GM18502 (cell line): ENCODE measurements at regions not wholly inside any gene's neighbourhood (a gene's known extent, or its start where the extent isn't known, plus 50 kb on each side); places are given as distances from the start of the nearest gene placed in this dataset.

Source experiments
- ATAC-seq: cut with Tn5 transposase; IDR thresholded peaks from one replicate; pipeline ENCODE4 v1.9.1; 2021; ENCODE audit warnings: mild to moderate bottlenecking; ENCODE audit not compliant: unreplicated experiment, poor library complexity

DNA sequence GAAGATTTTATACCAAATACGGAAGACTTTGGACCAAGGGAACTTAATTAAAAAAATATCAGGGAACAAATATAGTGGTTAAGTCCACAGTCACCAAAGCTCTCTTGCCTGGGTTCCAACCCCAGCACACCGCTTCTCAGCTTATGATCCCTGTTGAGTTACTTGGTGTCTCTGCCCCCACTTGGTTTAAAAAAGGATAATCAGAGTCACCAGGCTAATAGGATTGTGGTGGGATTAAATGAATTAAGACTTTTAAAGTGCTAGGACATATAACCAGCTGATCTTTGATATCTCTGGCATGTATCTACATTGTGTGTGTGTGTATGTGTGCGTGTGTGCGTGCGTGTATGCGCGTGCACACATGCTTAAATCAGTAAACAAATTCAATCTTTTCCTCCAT lies 474.7 kb upstream of the DAB1 start:
- no peak for ATAC-seq

DNA sequence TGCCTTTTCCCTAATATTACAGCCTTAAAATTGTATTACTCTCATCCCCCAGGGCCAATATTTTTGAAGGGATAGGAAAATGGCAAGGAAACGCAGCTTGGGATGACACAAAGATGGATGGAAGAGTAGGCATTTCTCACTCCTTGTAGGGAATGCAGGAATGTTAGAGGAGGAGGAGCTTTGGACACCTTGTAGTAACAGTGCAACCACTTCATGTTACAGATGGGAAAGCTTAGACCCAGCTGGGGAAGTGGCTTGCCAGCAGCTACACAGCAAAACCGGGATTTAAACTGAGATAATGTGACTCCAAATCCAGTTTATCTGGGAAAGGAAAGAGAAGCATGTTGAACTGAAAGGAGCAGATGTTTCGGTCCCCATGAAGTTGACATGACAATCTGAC lies 473.7 kb upstream of the DAB1 start:
- ATAC-seq = no peak

DNA sequence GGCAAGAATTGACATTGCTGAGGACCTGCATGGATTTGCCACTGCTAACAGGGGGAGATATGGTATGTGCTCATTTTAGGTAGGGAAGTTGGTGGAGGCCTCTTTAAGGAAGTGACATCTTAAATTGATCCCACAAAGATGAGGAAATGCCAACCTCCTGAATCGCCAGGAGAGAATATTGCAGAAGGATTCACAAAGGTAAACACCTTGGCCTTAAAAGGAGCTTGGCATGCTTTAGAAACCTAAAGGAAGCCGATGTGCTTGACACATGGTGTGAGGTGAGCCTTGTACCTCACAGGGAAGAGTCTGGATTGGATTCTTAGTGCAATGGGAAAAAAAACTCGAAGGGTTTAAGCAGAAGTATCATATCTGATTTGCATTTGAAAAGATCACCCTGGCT lies 470.5 kb upstream of the DAB1 start:
- no peak for ATAC-seq

DNA sequence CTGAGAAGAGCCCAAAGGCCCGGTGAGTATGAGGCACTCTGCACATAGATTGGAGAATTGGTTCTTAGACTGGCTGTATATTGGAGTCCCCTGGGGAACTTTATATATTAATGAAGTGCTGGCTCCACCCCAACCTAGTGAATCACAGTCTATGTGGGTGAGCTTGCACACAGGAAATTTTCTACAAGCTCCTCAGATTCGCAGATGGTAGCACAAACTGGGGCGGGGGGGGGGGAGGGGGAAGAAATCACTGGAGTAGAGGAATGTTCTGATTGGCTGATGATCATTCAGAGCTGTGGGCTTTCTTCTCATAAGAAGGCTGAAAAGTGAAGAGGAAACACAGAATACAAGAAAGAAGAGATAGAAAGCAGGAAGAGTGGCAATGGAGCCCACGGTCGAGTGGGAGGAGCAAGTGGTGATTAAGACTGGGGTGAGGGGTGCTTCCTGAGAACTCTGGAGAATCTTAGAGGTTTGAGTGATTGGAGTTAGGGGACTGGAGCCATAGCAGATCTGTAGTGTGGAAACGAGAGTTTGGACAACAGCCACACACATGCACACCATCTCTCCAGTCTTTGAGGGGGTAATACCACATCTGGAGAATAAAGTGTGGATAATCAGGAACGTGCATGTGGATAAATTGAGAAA lies 465.9 kb upstream of the DAB1 start:
- no peak for ATAC-seq

DNA sequence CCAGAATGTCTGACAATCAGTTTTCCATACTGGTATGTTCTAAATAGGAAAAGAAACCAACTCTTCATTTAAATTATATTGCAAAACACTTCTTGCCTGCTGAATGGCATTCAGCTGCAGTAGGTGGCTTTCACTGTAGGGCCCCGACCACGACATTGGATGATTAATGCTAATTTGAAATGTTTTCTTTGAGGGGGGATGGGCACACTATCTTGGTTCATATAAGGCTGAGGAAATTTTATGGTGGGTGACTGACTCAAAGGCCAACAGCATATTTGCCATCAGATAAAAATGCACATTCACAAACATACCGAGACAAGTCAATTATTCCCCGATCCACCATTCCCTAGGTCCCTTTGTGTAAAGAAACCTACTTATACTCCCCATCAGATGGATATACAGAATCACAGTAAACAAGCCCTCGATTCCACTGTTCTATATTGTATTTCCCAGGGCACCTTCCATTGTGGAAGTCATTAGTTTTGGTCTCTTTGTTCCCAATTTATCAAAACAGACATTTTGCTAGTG lies 464.2 kb upstream of the DAB1 start:
- no peak for ATAC-seq

DNA sequence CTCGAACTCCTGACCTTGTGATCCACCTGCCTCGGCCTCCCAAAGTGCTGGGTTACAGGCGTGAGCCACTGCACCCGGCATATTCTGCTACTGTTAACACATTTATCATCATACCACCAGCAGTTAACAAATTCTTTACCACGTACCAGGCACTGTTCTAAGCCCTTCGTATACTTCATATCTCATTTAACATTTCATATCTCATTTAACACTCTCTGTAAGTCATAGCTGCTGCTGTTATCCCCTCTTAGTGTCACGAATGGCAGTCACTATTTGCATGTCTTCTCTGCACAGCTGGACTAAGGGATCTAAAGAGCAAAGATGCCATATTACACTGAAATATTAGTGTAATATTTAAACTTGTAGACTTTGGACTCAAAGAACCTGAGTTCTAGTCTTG lies 462.5 kb upstream of the DAB1 start:
- ATAC-seq = no peak

DNA sequence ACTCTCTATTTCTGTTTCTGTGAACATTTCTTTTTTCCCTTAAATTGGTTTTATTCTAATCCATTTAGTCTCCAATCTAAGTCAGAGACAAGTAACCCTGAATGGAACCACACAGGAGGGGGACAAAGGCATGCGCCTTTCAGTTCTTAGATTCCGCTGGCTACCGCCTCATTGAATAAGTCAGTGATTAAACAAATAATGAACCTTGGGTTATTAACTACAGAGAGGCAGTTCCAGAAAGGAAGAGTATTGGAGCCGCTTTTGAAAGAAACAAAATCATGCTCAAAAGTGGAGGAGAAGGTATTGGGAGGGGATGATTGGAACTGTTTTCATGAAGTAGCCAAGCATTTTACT lies 459.8 kb upstream of the DAB1 start:
- ATAC-seq = no peak

DNA sequence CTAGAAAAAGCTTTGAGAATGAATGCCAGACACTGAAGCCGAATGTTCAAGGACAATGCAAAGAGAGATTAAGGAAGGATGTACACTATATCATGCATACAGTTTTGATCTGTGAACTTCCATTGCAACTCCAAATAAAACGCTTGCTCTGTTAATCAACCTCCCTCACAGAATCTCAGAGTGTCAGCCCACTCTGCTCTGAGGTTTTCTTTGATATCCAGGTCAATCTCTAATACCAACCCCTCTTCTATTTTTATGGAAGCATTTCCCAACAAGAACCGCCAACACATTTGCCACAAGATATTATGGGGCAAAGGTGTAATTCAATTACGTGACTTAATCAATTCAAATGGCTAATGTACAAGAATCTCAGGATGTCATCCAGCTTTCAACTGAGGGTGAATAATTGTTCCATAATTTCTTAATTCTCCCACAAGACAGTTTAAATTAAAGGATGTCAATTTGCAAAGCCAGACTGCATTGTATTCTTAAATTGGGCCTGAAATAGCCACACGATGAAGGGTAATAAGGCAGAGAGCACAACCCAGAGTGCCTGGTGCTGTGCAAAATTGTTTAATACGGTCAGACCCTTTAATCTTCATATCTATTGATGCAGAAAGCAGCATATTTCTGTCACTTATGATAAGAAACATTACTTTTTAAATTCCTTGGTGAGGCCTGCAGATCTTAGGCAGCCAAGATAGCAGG lies 459.2 kb upstream of the DAB1 start:
- ATAC-seq = no peak

DNA sequence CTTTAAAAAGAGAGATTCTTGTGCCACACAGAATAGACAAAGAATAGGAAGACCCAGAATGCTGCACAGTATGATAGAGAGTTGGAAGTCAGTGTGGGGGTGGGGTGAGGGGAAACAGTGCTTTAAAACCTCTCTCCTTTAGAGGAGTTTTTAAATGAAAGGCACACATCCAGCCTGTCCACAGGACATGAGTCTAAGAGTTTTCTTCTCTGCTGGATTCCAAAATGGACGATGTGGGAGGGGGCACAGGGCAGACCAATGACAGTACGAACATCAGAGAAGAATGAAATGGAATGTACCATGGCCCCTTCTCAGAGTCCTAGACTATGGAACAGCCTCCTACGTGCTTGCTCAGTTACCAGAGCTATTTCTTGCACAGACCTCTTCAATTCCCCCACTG lies 458.2 kb upstream of the DAB1 start:
- ATAC-seq = no peak

DNA sequence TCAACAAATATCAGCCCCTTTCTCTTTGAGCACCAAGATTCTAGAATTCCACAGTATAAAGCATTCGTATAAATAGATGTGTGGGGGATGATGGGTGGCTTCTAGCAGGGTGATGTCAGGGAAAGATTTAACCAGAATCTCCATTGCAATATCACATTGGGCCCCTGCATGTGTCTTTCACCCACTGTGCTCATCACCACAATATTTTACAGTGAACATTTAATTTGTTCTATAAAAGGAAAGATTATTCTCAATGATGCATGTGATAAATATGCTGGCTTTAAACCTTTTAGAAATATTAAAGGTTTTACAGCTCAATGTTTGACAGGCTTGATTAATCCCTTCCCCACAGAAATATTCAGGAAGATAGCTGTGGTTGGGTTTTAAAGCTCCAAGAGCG lies 457.8 kb upstream of the DAB1 start:
- no peak for ATAC-seq

DNA sequence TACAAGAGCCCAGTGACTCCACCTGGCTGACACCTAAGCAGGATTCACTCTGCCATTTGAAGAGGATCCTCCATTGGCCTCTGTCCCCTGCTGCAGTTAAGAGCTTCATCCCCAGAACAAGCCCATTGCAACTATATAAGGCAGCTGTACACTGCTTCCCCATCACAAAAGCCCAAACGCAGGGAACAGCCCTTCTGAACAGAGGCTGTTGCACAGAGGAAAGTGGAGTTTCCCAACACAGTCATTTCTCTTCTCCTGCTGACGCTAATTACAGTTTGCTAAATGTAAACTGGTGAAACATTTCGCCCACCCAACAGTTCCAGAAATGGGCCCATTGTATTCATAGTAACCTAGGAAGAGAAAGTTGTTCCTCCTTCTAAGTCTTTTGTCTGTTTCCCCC lies 455.8 kb upstream of the DAB1 start:
- ATAC-seq = no peak

DNA sequence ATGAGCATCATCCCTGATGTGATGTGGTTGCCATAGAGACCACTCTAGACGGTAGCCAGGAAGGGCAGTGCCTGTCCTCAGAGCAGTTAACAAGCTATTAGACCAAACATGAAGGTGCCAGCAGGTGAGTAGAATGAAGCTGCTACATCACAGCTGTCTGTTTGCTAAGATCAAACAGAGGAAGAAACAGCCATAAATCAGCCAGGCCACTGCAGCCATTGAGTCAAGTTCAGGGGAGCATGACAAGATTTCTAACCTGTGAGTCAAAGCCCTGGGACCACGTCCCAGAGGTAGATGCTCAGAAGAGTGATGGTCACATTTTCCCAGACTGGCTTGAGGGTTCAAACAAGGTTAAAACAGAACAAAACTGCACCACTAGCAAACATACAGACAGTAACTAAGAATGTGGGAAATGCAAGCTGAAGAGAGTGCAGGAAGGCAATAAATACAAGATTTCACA lies 450.6 kb upstream of the DAB1 start:
- no peak for ATAC-seq

DNA sequence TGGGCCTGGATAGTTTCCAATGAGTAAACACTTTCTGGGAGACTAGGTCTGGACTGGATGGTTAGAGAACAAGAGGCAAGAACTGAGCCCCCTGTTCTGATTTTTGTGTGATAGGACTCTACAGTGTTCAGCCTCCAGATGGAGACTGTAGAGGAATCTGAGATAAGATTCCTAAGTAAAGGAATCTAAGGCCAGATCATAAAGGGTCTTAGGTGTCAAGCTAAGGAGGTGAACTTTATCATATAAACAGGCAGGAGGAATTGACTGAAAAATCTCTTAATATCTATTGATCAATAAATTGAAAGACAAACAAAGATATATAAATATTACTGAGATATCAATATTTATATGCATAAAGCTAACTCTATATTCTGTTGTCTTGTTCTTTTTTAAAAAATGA lies 449.1 kb upstream of the DAB1 start:
- no peak for ATAC-seq

DNA sequence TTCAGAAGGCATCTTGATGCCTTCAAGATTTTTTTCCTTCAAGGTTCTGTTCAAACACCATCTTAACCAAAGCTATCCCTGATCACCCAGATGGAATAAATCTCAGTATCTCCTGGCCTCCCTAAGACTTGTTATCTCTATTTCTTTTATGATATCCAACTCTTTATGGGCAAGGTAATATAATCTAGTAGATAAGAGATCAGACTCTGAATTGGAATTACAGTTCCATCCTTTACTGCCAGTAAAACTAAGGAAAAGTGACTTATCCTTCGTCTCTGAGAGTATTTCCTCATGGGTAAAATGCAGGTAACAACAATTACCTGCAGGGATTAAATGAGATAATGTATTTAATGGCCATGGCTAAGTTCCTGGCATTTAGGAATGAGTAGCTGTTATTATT lies 445.0 kb upstream of the DAB1 start:
- no peak for ATAC-seq

DNA sequence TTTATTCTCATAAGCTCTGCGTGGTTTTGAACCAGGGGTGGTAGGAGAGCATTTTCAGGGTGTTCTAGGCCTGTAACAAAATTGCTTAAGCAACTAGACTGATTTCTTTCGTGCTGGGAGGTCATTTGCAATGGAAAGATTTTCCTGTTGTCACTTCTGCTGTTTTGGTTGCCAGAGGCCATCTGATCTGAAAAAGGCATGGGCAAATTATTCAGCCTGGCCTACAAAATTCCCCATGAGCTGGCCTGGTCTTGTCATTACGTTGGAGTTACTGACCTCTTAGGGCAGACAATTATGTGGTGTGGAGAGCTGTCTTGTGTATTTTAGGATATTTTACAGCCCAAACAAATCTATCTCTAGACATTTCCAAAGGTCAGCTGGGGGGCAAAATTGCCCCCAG lies 444.4 kb upstream of the DAB1 start:
- no peak for ATAC-seq

DNA sequence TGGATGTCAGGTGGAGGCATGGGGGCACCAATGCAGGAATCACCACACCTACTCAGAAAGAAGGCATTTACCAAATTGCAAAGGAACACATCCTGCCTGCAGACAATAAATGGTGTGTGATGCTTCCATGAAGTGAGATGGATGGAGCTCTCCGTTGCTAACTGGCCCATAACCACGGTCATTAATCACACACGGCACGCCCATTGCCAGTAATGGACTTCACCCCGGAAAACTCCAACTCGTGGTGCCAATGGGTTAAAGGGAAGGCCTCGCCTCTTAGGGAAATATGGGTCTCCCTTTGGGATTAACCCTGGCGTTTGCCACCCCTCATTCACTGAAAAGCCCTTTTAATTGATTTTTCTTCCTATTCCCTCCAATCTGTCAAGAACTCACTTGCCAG lies 443.1 kb upstream of the DAB1 start:
- ATAC-seq = no peak

DNA sequence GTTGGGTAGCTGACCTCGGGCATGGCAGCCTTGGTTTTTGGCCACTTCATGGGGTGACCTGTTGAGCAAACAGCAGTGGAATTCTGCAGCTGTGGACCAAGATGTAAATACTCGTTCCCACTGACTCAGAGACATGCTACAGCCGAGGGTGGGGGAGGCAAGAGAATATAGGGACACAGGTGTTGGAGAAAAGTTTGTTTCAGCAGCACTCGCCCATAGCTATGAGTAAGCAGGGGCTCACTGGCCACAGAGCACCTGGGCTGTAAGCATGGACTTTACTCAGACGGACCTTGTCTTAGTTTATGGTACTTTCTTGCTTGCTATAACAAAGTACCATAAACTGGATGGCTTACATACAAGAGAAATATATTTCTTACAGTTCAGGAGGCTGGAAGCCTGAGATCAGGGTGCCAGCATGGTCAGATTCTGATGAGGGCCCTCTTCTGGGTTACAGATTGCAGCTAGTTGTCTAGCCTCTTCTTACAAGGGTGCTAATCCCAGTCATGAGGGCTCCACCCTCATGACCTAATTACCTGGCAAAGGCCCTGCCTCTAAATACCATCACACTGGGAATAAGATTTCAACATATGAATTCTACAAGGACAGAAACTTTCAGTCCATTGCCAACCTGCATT lies 437.2 kb upstream of the DAB1 start:
- ATAC-seq = no peak

DNA sequence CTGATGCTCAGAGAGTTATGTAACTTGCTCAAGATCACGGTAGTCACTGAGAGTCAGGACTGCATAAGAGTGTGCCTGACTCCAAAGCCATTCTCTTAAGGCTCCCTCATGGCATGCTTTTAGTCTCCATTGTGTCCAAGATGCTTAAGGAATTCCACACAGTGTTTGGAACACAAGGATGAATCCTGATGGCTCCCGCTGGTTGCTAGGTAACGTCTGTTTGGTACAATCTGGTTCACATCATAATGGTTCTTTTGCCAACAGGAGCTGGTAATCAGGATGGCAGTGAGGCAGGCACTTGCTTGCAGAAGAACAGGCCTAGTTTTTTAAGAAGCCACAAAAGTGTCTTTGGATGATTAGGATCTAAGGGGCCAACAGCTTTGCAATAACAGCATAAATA lies 436.5 kb upstream of the DAB1 start:
- ATAC-seq = no peak

DNA sequence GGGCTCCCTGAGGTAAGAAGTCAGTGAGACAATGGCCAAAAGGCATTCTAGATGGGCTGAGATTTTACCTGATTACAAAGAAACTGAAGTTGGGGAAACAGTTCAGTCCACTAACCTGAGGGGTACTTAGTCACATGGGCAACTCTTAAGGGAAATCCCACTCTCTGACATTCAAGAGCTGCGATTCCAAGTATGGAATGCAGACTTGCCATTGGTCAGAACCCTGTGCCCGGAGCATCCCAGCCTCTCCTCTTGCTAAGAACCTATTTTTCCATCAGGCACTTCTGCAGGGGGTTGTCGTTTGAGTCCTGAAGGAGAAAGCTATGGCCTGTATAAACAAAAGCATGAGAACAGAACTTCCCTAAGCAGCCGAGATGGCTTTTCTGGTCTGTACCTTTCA lies 434.9 kb upstream of the DAB1 start:
- no peak for ATAC-seq

DNA sequence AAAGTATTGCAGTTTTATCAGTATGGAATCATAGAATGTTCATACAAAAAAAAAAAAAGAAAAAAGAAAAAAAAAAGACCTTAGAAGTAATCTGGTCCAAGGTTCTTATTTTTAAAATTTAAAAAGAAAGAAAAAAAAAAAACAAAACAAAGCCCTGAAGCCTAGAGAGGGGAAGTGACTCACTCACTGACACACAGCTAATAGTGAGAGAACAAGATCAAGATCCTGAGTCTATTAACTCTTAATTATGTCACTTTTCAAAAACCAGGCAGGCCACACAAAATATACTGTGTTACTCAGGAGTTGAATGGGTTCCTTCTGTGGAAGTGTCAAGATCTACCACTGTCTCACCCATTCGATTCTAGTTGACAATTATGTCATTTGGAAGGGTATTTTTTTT lies 433.9 kb upstream of the DAB1 start:
- no peak for ATAC-seq

DNA sequence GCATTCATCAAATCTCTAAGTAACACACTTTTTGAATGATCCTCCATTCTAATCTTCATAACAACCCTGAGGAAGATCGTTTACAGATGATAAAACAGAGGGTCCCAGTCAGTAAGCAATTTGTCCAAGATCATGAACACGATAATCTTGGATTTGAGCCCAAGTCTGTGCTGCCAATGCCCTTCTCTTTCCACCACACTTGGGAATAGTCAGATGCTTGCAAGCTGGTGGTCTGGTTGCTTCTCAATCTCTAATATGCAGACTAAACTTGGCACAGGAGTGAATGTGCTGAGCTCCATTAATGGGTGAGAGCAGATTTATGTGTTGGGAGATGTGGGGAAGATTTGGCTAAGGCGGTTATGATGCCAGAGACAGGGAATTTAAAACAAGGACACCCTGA lies 430.6 kb upstream of the DAB1 start:
- no peak for ATAC-seq
